Spleen (tissue), 7 donors: ENCODE measurements at regions not wholly inside any gene's neighbourhood (a gene's known extent, or its start where the extent isn't known, plus 50 kb on each side); places are given as distances from the start of the nearest gene placed in this dataset.

Experiments used
- CTCF ChIP-seq, 11 experiments: fragments of 200-600 bp in 7 of 11; fragments of 450-650 bp in 4 of 11; sonication (generic) in 4 of 11; IDR thresholded peaks in 8 of 11; conservative IDR thresholded peaks in 3 of 11; 1 replicate in 7 of 11; 2 replicates in 4 of 11; pipeline versions ENCODE4 v1.4.0 to v1.8.0; 2016 to 2021; ENCODE audit warnings: antibody characterized with exemption in 11 of 11, inconsistent platforms in 4 of 11, mild to moderate bottlenecking in 1 of 11
- POLR2A ChIP-seq, 3 donors: fragments of 450-650 bp; IDR thresholded peaks; one replicate each; pipeline ENCODE4 v1.5.1; 2017; ENCODE audit warnings: antibody characterized with exemption in 3 of 3, mild to moderate bottlenecking in 1 of 3
- donor health status: DM: no; HTN: no; CAD: no; lungs with moderate emphysema.
- donor health status: DM: no; HTN: no; CAD: no.
- donor health status: DM: no; HTN: no; CAD: no.

GRCh38 chr1:238681451-238681850 is 704.9 kb upstream of the CHRM3 start:
- no peak for TF ChIP-seq CTCF (IDR thresholded peaks at IDR 0.05 in 8 of 11, conservative IDR thresholded peaks at IDR 0.05 in 3 of 11)
- no peak for TF ChIP-seq POLR2A (IDR thresholded peaks at IDR 0.05)
